Esophagus squamous epithelium (tissue), 4 donors: ENCODE measurements at regions not wholly inside any gene's neighbourhood (a gene's known extent, or its start where the extent isn't known, plus 50 kb on each side); places are given as distances from the start of the nearest gene placed in this dataset.

Experiments used
- CTCF ChIP-seq, 6 experiments: fragments of 450-650 bp in 4 of 6; fragments of 200-600 bp in 2 of 6; sonication (generic) in 2 of 6; IDR thresholded peaks; one replicate each; pipeline ENCODE4 v1.5.1; 2016 to 2019; ENCODE audit warnings: antibody characterized with exemption in 6 of 6, mild to moderate bottlenecking in 4 of 6, moderate library complexity in 4 of 6
- POLR2A ChIP-seq, 4 donors: fragments of 450-650 bp; IDR thresholded peaks; one replicate each; pipeline ENCODE4 v1.6.1; 2017; ENCODE audit warnings: antibody characterized with exemption in 4 of 4, mild to moderate bottlenecking in 4 of 4, moderate library complexity in 3 of 4

GRCh38 chr1:101139821-101140718 is 96.7 kb upstream of the S1PR1 start:
- no peak for TF ChIP-seq CTCF (IDR thresholded peaks at IDR 0.05)
- TF ChIP-seq POLR2A (IDR thresholded peaks at IDR 0.05): no peak
